ENCODE measurements at regions not wholly inside any gene's neighbourhood (a gene's known extent, or its start where the extent isn't known, plus 50 kb on each side); places are given as distances from the start of the nearest gene placed in this dataset.

- TF ChIP-seq, protein P1, sequence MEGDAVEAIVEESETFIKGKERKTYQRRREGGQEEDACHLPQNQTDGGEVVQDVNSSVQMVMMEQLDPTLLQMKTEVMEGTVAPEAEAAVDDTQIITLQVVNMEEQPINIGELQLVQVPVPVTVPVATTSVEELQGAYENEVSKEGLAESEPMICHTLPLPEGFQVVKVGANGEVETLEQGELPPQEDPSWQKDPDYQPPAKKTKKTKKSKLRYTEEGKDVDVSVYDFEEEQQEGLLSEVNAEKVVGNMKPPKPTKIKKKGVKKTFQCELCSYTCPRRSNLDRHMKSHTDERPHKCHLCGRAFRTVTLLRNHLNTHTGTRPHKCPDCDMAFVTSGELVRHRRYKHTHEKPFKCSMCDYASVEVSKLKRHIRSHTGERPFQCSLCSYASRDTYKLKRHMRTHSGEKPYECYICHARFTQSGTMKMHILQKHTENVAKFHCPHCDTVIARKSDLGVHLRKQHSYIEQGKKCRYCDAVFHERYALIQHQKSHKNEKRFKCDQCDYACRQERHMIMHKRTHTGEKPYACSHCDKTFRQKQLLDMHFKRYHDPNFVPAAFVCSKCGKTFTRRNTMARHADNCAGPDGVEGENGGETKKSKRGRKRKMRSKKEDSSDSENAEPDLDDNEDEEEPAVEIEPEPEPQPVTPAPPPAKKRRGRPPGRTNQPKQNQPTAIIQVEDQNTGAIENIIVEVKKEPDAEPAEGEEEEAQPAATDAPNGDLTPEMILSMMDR (IDR thresholded peaks at IDR 0.05; ENCODE audit: borderline replicate concordance, control extremely low read depth, extremely low read depth, insufficient read depth, missing control alignments) = no peak
- in situ Hi-C loops (cut with MboI; ENCODE audit: low sequenced_read_pairs, unreplicated experiment) = no loop called here
- DNase-seq (ENCODE audit: low spot score) = no peak
Measured at GRCh38 chr5:29990681-29991080, 1202.8 kb upstream of the CDH6 start.

GRCh38 chr5:29984156-29984540 lies 1209.3 kb upstream of the CDH6 start:
- in situ Hi-C loops (cut with MboI; ENCODE audit: low sequenced_read_pairs, unreplicated experiment) = no loop called here
- TF ChIP-seq, protein P1 (IDR thresholded peaks at IDR 0.05; ENCODE audit: borderline replicate concordance, control extremely low read depth, extremely low read depth, insufficient read depth, missing control alignments) = no peak
- DNase-seq (ENCODE audit: low spot score) = no peak

DNA sequence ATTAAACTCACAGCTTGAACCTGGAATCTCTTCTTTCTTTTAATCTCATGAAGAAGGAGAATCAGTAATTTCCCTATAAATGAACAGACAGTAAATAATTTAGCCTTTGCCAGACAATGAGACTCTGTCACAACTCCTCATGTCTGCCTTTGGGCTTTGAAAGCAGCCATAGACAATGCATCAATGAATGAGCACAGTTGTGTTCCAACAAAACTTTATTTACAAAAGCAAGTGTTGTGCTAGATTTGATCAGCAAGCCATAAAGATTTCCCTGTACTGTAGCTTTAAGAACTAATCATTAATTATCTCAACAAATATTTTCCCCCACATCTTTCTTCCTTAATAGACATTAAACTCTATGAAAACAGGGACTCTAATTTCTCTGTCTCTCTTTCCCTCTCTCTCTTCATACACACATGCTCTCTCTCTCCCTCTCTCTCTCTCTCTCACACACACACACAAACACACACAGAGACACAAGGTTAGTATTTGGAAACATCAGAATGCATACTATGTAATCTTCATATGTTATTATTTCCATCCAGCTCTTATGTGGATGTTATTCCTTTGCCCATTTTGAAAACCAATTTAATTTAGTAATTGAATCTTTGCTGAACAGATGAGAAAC lies 1209.8 kb upstream of the CDH6 start:
- in situ Hi-C loops (cut with MboI; ENCODE audit: low sequenced_read_pairs, unreplicated experiment) = no loop called here
- no peak for DNase-seq (ENCODE audit: low spot score)
- TF ChIP-seq, protein P1 (IDR thresholded peaks at IDR 0.05; ENCODE audit: borderline replicate concordance, control extremely low read depth, extremely low read depth, insufficient read depth, missing control alignments) = no peak

- TF ChIP-seq, protein P1 (IDR thresholded peaks at IDR 0.05; ENCODE audit: borderline replicate concordance, control extremely low read depth, extremely low read depth, insufficient read depth, missing control alignments) = no peak
- in situ Hi-C loops (cut with MboI; ENCODE audit: low sequenced_read_pairs, unreplicated experiment) = no loop called here
- DNase-seq (ENCODE audit: low spot score) = no peak
Measured at GRCh38 chr5:29982457-29982856, 1211.0 kb upstream of the CDH6 start.

DNA sequence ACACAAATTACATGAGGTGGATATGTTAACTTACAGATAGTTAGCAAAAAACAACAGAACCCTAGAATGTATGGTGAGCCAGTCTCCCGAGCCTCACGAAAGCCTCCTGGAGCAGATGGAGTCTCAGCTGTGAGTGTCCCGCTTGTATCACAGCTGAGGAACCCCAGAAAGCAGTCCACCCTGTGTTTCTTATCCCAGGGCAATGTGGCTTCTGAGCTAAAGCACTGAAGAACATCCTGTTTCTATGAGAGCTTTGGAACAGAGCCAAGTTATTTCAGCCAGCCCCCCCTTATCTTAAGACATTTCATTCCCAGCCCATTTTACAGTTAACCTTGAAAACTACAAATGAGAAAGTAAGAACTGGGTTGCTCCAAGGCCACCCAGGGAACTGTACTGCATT lies 1220.9 kb upstream of the CDH6 start:
- in situ Hi-C loops (cut with MboI; ENCODE audit: low sequenced_read_pairs, unreplicated experiment) = no loop called here
- TF ChIP-seq, protein P1 (IDR thresholded peaks at IDR 0.05; ENCODE audit: borderline replicate concordance, control extremely low read depth, extremely low read depth, insufficient read depth, missing control alignments) = no peak
- DNase-seq (ENCODE audit: low spot score) = no peak

DNA sequence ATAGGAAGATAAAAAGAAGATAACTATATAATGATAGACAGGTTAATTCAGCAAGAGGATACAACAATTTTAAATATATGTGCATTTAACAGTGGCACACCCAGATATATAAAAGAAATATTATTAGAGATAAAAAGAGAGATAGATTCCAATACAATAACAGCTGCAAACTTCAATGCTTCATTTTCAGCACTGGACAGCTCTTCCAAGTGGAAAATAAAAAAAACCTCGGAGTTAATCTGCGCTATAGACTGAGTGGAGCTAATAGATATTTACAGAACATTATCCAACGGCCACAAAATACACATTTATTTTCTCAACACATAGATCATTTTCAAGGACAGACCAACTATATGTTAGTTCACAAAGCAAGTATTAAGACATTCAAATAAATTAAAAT lies 1229.5 kb upstream of the CDH6 start:
- DNase-seq (ENCODE audit: low spot score) = no peak
- in situ Hi-C loops (cut with MboI; ENCODE audit: low sequenced_read_pairs, unreplicated experiment) = no loop called here
- TF ChIP-seq, protein P1 (IDR thresholded peaks at IDR 0.05; ENCODE audit: borderline replicate concordance, control extremely low read depth, extremely low read depth, insufficient read depth, missing control alignments) = no peak

All from GM13976 (cell line).